ENCODE measurements at regions not wholly inside any gene's neighbourhood (a gene's known extent, or its start where the extent isn't known, plus 50 kb on each side); places are given as distances from the start of the nearest gene placed in this dataset.
A peak's percentile ranks its signal among the peaks of the same experiment; 100 is the strongest.

DNA sequence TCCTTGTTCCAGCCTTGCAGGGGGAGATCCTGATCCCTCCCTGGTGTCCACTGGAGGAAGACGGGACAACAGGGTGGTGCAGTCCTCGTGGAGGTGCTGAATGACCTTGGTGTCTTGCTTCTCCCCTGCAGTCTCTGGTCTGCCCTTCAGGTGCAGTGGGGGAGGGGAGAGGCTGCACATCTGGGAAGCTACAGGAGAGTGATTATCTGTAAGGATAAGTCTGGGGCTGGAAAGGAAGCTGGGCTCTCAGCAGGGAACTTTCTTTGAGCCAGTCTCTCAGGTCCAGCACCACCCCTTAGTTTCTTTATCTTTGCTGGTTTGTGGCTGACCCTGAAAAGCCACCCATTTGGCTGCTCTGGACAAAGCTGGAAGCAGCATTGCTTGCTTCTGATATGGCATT is 275.6 kb downstream of the CCSER2 start:
- TF ChIP-seq, protein P1, sequence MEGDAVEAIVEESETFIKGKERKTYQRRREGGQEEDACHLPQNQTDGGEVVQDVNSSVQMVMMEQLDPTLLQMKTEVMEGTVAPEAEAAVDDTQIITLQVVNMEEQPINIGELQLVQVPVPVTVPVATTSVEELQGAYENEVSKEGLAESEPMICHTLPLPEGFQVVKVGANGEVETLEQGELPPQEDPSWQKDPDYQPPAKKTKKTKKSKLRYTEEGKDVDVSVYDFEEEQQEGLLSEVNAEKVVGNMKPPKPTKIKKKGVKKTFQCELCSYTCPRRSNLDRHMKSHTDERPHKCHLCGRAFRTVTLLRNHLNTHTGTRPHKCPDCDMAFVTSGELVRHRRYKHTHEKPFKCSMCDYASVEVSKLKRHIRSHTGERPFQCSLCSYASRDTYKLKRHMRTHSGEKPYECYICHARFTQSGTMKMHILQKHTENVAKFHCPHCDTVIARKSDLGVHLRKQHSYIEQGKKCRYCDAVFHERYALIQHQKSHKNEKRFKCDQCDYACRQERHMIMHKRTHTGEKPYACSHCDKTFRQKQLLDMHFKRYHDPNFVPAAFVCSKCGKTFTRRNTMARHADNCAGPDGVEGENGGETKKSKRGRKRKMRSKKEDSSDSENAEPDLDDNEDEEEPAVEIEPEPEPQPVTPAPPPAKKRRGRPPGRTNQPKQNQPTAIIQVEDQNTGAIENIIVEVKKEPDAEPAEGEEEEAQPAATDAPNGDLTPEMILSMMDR (IDR thresholded peaks at IDR 0.05; ENCODE audit: borderline replicate concordance, insufficient read depth, low read depth, low read length): no peak
- no peak overlapping the region for H3K4me3 ChIP-seq (ENCODE audit: low read depth, low read length)

DNA sequence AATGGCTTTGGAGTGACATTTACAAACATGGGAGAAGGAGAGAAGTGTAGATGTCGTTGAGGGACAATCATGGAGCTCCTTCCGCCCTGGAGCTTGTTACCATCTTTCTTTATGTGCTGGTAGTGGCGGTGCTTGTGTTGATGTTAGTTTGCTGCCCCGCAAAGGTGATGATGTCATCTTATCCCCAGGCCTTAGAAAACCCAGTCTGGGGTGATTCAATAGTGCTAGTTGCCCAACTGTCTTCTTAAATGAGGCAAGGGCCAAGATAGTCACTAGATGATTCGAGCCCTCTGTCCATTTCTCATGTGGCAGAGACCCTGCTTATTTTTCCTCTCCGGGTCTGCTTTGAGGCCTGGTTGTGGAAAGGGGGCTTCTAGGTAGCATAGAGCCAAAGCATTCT is 277.4 kb downstream of the CCSER2 start:
- no peak overlapping the region for H3K4me3 ChIP-seq (ENCODE audit: low read depth, low read length)
- TF ChIP-seq, protein P1 (IDR thresholded peaks at IDR 0.05; ENCODE audit: borderline replicate concordance, insufficient read depth, low read depth, low read length): no peak

DNA sequence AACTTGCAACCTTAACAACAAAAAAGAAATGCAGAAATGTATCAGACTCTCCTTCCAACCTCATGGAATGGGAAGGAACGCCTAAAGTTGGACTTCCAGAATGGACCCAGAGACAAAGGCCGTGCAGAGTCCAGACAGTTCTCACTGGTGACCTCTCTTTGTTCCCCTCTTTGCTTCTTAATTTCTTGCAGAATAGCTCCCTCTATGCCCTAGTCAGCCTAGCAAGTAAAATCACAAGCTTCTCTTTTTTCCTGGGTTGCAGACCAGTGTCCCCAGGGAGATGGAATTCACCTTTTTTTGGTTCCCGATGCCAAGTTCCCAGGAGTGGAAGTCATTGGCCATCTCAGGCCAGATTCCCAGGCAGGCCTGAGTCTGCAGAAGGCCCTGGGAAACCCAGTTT is 278.0 kb downstream of the CCSER2 start:
- no peak overlapping the region for H3K4me3 ChIP-seq (ENCODE audit: low read depth, low read length)
- TF ChIP-seq, protein P1 (IDR thresholded peaks at IDR 0.05; ENCODE audit: borderline replicate concordance, insufficient read depth, low read depth, low read length): no peak

DNA sequence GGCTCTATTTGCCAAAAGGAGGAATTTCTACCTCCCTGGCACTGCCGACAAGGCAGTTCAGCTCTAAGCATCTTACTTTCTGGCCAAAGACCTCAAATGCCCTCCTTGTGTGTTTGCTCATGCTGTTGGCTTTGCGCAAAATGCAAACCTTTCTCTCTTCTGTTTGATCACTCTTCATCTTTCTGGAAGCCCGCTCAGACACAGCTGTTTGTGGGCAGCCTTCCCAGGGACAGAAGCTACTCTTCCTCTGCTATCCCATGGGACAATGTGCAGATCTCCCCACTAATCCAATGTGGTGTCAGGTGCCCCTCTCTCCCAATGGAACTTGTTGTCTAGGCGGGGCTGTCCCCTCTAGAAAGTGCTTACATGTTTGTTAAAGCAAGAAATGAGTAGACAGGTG is 278.7 kb downstream of the CCSER2 start:
- TF ChIP-seq, protein P1 (IDR thresholded peaks at IDR 0.05; ENCODE audit: borderline replicate concordance, insufficient read depth, low read depth, low read length): no peak
- H3K4me3 ChIP-seq (ENCODE audit: low read depth, low read length): no peak overlapping the region

DNA sequence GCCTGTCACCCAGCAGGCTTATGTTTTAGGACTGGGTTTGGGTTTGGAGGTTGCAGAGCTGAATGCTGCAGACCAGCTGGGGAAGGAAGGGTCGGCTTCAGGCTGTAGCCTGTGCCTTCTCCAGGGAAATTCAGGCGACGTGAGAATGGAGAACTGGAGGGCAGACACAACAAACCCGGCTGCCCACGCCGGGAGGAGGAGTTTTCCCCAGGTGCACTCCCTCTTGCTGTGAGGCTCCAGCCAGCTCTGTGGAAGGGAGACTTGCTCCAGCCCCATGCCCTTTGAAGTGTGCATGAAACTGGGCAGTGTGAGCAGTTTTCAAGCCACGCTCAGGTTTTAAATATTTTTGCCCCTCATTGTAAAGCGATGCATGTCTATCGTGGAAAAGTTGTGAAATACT is 279.1 kb downstream of the CCSER2 start:
- H3K4me3 ChIP-seq (ENCODE audit: low read depth, low read length): no peak overlapping the region
- TF ChIP-seq, protein P1 (IDR thresholded peaks at IDR 0.05; ENCODE audit: borderline replicate concordance, insufficient read depth, low read depth, low read length): no peak

DNA sequence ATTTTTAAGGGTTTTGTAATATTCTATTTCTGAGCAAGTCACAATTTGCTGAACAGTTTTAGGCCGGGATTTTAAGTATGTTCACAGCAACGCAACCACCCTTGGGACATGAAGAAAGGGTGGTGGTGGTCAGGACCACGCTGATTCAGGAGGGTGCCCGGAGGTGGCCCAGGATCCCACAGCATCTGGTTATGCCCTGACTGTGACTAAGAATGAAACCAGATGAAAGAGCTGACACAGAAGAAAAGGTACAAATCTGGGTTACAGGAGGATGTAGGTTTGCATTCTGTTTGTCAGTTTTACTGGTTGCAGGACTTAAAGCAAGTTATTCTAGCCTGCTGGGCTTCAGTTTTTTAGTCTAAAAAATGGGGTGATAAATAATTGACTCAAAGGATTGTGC is 279.7 kb downstream of the CCSER2 start:
- TF ChIP-seq, protein P1 (IDR thresholded peaks at IDR 0.05; ENCODE audit: borderline replicate concordance, insufficient read depth, low read depth, low read length): no peak
- no peak overlapping the region for H3K4me3 ChIP-seq (ENCODE audit: low read depth, low read length)

DNA sequence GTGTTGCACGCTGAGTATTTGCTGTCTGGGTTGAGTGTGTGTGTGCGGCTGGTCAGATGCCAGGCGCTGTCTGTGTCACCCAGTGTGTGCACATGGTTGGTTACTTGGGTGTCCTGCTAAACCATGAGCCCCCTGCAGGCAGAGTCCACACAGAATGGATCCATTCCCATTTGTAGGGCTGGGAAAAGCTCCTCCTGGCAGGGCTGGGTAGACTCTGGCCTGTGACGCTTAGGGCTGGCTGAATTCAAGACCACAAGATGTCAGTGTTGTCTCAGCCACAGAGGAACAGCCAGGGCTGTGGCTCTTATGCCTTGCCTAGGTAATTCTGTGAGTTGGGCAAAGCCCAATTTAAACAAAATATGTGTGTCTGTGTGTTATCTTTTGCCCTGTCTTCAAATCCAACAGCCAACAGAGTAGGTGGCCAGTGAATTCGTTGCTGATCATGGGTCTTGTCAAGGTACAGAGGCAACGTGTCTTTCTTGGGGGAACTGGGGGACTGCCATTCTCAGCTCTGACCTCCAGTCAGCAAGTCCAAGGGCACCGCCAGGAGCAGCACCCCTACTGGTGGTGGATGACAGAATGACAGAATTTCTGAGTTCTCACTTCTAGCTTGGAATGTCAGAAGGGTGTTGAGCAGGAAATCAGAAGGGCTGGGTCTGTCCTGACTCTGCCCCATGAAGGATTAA is 285.1 kb downstream of the CCSER2 start:
- no peak overlapping the region for H3K4me3 ChIP-seq (ENCODE audit: low read depth, low read length)
- TF ChIP-seq, protein P1 (IDR thresholded peaks at IDR 0.05; ENCODE audit: borderline replicate concordance, insufficient read depth, low read depth, low read length): peak; percentile 29; the same call in 1 of the 2 replicates
